NCI-H1105 (cell line): ENCODE measurements at regions not wholly inside any gene's neighbourhood (a gene's known extent, or its start where the extent isn't known, plus 50 kb on each side); places are given as distances from the start of the nearest gene placed in this dataset.

Experiments used
- DNase-seq: peaks from one replicate; lab custom pipeline; 2025; lab: John Stamatoyannopoulos, UW

DNA sequence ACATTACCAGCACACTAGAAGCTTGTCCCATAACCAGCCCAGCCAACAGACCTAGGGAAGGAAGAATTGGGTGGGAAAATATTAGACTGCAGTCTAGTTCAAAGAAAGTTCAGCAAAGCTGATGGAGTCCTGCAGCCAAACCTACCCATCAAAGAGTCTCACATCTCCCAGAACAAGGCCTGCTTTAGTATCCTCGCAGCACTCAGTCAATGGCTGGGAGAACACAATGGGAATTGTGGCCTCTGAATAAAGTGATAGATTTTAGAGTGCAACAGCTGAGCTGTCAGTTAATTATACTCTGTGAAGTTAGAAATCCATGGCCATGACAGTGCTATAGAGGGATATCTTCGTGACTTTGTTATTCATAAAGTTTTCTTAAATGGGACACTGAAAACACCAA is 207.2 kb upstream of the NAALADL2 start:
- no peak for DNase-seq

DNA sequence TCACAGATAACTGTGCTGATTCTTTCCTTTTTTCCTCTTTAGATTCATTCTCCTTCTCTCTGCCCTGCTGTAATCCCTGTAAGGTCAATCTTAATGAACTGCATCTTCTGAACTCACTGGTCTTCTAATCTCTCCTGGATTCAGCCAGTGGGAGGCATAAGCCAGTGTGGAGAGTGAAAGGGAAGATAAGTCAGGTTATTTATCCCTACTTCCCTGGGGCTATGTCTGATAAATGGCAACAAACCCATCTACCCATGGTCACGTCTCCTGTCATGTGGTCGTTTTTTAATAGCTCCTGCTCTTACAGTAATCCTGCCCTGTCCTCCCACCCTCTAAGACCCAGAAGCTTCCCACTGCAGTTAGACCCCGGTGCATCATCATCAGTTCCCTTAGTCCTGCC is 199.6 kb upstream of the NAALADL2 start:
- DNase-seq: no peak

DNA sequence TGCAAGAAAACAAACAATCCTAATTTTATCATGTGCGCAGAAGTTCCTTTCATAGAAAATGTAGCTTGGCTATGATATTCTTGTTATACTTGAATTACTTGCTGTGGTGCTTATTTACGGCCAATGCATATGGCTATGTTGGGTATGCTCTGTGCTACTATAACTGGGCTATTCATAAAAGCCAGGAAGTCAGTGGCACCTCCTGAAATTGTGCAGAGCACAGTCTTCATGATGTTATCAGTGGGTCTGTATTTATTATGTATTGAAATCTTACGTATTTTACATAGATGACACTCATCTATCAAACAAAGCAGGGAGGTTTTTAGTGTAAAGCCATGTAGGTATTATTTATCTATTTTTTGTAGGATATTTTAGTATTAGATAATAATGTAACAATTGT is 196.5 kb upstream of the NAALADL2 start:
- no peak for DNase-seq

- DNase-seq: no peak
Measured at GRCh38 chr3:174667386-174667785, 191.7 kb upstream of the NAALADL2 start.

DNA sequence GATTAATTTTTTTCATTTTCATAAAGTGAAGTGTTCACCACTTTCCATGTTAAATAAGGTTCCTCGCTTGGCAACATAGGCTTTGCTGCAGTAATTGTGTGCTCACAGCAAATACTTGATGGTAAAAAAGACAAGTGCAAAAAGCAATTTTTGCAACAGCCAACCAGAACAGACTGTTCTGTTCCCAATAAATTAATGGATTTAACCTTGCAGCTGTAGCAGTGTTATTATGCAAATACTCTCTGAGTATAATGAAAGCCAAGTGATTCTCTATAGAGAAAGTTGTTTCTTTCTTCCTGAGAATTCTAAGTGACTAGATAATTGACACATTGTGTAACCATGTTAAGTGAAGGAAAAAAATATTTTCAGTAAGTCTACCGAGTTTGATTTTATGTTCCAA is 183.7 kb upstream of the NAALADL2 start:
- no peak for DNase-seq

- no peak for DNase-seq
Measured at GRCh38 chr3:174681784-174682183, 177.3 kb upstream of the NAALADL2 start.

DNA sequence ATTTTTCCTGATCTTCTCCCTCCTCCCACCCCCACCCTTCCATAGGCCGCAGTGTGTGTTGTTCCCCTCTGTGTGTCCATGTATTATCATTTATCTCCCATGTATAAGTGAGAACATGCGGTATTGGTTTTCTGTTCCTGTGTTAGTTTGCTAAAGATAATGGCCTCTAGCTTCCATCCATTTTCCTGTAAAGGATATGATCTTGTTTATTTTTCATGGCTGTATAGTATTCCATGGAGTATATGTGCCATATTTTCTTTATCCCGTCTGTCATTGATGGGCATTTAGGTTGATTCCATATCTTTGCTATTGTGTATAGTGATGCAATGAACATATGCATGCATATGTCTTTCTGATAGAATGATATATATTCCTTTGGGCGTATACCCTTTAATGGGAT is 173.3 kb upstream of the NAALADL2 start:
- no peak for DNase-seq

GRCh38 chr3:174697310-174697709 is 161.8 kb upstream of the NAALADL2 start:
- no peak for DNase-seq

DNA sequence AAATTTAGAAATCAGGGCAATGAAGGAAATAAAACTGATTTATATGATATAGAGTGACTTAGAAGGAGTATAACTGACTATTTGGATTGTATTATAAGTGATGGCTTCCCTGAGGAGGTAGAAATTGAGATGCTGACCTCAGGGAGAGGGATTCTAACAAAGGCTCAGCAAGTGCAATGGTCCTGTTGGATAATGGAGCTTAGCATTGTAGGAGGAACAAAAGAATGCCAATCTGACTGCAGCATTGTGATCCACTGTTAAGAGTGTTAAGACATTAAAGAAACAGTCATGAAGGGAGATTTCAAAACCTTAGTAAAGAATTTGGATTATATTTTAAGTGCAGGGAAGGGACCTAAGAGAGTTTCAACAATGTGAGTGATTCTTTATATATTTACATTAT is 158.4 kb upstream of the NAALADL2 start:
- DNase-seq: no peak

DNA sequence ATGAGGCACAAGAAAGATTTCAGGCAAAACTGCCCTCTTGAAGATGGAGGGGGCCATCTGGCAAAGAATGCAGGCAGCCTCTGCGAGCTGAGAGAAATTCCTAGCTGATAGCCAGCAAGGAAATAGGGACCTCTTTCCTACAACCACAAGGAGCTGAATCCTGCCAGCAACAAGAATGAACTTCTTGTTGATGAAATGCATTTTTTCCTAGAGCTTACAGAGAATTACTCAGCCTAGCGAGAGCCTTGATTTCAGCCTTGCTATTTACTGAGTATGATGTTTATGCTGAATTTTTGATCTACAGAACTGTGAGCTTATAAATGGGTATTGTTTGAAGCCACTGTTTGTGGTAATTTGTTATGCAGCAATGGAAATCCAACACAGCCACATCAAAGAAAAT is 148.5 kb upstream of the NAALADL2 start:
- no peak for DNase-seq

DNA sequence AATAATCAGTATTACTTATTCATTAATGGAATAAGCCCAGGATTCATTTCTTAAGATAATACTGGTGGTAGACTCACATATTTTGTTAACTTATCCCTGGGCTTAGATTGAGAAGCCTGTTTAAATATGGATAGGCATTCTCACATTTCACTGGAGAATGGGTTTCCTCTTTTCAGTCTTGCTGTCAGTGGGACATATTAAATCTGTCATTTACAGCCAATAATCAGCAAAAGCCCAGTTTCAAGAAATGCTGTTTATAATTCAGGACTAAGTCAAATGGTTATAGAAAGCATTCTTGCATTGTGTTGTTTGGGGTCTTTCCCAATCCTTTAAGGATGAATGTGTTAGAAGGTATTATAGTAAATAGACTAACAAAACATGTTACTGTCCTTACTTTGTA is 143.7 kb upstream of the NAALADL2 start:
- no peak for DNase-seq

GRCh38 chr3:174716956-174717505 is 142.1 kb upstream of the NAALADL2 start:
- DNase-seq: no peak

DNA sequence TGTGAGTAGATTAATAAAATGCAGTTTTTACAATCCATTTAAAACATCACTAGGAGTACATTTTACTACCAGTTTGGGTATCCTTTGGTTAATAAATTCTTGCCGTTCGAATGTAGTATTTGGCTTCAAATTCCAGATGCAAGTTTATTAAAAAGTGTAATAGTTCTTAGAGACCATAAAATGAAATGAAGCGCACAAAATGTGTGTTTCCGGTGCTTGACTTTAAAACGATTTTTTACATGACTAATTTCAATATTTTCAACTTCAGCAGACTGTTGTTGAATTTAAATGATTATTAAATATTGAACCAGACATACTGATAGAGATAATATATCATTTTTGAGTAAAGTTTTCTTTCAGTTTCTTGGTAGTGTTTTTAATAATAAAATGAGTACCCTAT is 138.4 kb upstream of the NAALADL2 start:
- DNase-seq: no peak

DNA sequence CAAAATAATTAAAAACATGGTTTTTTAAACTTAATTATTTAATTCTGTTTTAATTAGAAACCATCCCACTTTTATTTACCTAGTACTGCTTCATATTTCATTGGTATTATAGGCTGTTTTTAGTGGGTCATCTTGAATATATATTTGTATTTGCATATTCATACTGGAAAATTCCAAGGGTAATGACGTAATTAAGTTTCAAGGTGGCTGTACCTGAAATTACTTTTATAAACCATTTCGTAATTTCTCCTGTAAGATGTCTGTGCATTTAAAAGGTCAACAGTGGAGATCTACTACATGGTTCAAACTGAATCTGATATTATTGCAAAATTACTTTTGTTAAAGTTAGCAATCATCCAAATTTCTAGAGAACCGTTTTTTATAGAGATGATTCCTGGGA is 133.8 kb upstream of the NAALADL2 start:
- DNase-seq: no peak

DNA sequence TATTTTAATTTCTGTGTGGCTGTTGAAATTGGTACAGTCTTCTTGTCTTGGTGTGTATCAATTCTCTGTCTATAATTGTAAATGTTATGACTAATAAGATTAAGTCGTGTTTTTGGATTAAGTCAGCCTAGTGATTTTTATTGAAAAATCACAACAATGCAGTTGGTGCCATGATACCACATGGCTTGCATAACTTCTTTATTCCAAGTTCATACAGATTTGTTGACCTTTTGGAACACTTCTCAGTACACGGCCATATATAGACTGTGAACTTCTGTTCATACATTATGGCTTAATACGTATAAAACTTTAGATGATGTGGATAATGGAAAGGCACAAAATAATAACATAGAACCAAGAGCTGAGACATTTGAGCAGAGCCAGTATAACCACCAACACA is 121.2 kb upstream of the NAALADL2 start:
- DNase-seq: no peak

DNA sequence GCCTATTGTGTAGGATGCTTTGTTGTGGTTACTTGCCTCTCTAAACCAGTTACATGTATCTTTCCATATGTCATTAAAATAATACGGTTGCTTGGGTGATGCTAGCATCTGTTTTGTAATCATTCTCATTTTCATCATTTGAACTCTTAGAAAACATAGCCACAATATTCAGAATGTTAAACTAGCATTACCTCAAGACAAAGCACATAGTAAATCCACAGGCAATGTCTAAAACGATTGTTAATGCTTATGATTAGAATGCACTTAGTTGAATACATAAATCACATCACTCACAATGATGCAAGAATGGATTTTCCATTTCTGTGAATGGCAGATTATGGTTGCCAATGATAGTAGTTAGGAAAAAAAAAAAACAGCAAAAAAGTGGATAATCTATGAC is 110.0 kb upstream of the NAALADL2 start:
- no peak for DNase-seq

DNA sequence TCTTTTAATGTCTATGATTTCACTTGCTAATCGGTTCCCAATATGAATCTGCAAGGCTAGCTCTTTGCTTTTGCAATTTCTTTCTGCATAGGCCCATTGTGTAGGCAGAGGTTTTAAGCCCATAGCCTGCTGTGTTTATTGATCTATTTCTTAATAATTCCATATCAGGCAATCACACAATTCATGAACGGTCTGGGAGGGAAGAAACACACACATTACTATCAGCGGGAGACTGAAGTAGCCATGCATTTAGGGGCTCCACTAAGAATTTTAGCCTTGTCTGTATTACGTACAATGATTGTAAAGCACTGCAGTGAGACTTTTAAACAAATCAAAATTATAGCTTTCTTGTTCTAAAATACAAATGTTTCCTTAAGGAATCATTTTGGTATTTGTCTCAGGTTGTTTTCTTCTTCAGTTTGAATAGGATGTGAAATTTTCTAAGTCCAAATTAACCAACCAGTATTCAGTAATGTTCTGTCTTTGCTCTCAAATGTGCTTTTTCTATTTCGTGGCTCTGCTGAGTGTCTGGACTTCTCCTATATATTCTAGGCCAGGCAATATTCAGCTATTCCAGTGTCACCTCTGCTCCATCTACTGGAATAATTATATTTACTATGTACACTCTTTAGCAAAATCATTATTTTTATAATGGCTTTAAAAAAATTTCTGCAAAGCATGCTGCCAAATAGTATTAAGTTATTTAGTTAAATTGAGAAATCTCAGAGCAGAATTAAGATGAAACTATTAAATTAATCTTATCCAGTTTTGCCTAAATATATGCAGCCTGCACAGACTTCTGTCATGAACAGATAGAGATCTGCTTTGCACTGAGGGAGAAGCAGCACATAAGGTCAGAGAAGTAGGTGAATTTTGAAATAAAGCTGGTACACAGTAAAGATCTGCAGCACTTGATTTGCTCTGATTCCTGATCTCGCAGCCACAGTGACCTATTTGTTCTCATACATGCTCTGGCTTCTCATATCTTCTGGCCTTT is 103.0 kb upstream of the NAALADL2 start:
- no peak for DNase-seq

- no peak for DNase-seq
Measured at GRCh38 chr3:174758943-174759342, 100.2 kb upstream of the NAALADL2 start.

GRCh38 chr3:174767406-174767805 is 91.7 kb upstream of the NAALADL2 start:
- DNase-seq: no peak

GRCh38 chr3:174767853-174768382 is 91.2 kb upstream of the NAALADL2 start:
- DNase-seq: no peak

GRCh38 chr3:174769171-174769570 is 90.0 kb upstream of the NAALADL2 start:
- DNase-seq: no peak

DNA sequence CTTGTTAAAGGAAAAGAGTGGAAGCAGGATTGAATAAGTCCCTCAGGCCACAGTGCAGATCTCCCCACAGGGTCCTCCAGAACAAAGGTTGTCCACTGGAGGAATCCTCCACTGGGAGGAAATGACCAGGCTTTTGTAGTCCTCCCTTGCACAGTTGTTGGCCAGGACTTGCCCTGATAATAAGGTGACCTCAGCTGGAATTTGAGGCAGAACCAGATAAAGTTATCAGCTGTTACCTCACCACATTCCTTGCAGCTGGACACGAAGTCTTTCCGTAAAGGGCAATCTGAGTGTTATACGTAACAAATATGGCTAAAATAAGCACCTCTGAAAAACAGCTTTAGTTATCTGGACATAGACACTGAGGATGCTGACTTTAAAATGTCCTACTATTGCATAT is 83.5 kb upstream of the NAALADL2 start:
- no peak for DNase-seq

- no peak for DNase-seq
Measured at GRCh38 chr3:174776123-174776522, 83.0 kb upstream of the NAALADL2 start.
